Mammary epithelial cell (primary cell): ENCODE measurements at regions not wholly inside any gene's neighbourhood (a gene's known extent, or its start where the extent isn't known, plus 50 kb on each side); places are given as distances from the start of the nearest gene placed in this dataset.

Source experiments
- EZH2 ChIP-seq: IDR thresholded peaks from 2 replicates; pipeline ENCODE4 v1.6.1; 2012; ENCODE audit warnings: low read length, inconsistent platforms, borderline replicate concordance
- TF ChIP-seq, protein P1 (sequence below), 2 donors: IDR thresholded peaks in 1 of 2; conservative IDR thresholded peaks in 1 of 2; 2 replicates each; pipeline ENCODE4 v1.5.1; 2011 to 2012; ENCODE audit warnings: inconsistent platforms in 2 of 2, low read length in 2 of 2, mild to moderate bottlenecking in 2 of 2, control low read depth in 1 of 2, low read depth in 1 of 2; ENCODE audit not compliant: insufficient read depth in 1 of 2; ENCODE audit errors: extremely low read depth in 1 of 2

GRCh38 chr3:127102587-127102986 lies 90.3 kb upstream of the PRR23E start:
- TF ChIP-seq, protein P1, sequence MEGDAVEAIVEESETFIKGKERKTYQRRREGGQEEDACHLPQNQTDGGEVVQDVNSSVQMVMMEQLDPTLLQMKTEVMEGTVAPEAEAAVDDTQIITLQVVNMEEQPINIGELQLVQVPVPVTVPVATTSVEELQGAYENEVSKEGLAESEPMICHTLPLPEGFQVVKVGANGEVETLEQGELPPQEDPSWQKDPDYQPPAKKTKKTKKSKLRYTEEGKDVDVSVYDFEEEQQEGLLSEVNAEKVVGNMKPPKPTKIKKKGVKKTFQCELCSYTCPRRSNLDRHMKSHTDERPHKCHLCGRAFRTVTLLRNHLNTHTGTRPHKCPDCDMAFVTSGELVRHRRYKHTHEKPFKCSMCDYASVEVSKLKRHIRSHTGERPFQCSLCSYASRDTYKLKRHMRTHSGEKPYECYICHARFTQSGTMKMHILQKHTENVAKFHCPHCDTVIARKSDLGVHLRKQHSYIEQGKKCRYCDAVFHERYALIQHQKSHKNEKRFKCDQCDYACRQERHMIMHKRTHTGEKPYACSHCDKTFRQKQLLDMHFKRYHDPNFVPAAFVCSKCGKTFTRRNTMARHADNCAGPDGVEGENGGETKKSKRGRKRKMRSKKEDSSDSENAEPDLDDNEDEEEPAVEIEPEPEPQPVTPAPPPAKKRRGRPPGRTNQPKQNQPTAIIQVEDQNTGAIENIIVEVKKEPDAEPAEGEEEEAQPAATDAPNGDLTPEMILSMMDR (conservative IDR thresholded peaks at IDR 0.05 in 1 of 2, IDR thresholded peaks at IDR 0.05 in 1 of 2; ENCODE audit: extremely low read depth in 1 of 2, insufficient read depth in 1 of 2, low read depth in 1 of 2, low read length in 2 of 2) = no peak
- no peak for TF ChIP-seq EZH2
